ENCODE measurements at regions not wholly inside any gene's neighbourhood (a gene's known extent, or its start where the extent isn't known, plus 50 kb on each side); places are given as distances from the start of the nearest gene placed in this dataset.

GRCh38 chrX:66756717-66757116, 117.8 kb upstream of the EDA2R start:
- ChIA-PET CTCF (no interaction called here), POLR2A (no interaction called here)
- no peak overlapping the region for H2AFZ ChIP-seq (ENCODE audit: low read depth, low read length)
- H3K4me3 ChIP-seq (replicated peaks in 1 of 3; ENCODE audit: insufficient read depth in 1 of 3, low read depth in 1 of 3, low read length in 3 of 3), result no peak overlapping the region
- no peak overlapping the region for H3K4me2 ChIP-seq (ENCODE audit: insufficient read depth, low read length)
- FAIRE-seq (no peak), DNase-seq (ENCODE audit: low read depth, low spot score) (no peak)
- no peaks in the 10 kb centered on the region for H3K27me3 ChIP-seq (ENCODE audit: control insufficient read depth in 2 of 2, insufficient read depth in 2 of 2, low read length in 2 of 2)
- H3K9ac ChIP-seq (replicated peaks; ENCODE audit: extremely low read depth, insufficient read depth, low read length), result no peak overlapping the region
- H3K79me2 ChIP-seq (ENCODE audit: control insufficient read depth, insufficient read depth, low read length), result no peaks in the 10 kb centered on the region
- H3K4me1 ChIP-seq (ENCODE audit: control insufficient read depth, extremely low read depth, insufficient read depth, low read length), result no peaks in the 10 kb centered on the region
- intact Hi-C loops (cut with micrococcal nuclease) (no loop called here), dilution Hi-C loops (cut with MboI; ENCODE audit: extremely low pct_ligation_motif_present, low sequenced_read_pairs) (no loop called here)
- no peak overlapping the region for H3K27ac ChIP-seq (ENCODE audit: insufficient read depth, low read depth, low read length)
- H3K9me3 ChIP-seq (replicated peaks; ENCODE audit: control insufficient read depth, insufficient read depth, low read length), result no peaks in the 10 kb centered on the region
- no peaks in the 10 kb centered on the region for H3K9me1 ChIP-seq (replicated peaks; ENCODE audit: control insufficient read depth, extremely low read depth, insufficient read depth, low read length)
- H3K36me3 ChIP-seq (ENCODE audit: control insufficient read depth in 2 of 2, extremely low read depth in 1 of 2, insufficient read depth in 2 of 2, low read length in 2 of 2), result no peaks in the 10 kb centered on the region
- no TSS peak for BruUV-seq (replicated peaks)
- no peaks in the 10 kb centered on the region for H4K20me1 ChIP-seq (replicated peaks; ENCODE audit: control insufficient read depth, extremely low read depth, insufficient read depth, low read length)
- TF ChIP-seq MAX (IDR thresholded peaks at IDR 0.05; ENCODE audit: insufficient read depth, insufficient read length) (no peak), GATA2 (IDR thresholded peaks at IDR 0.05; ENCODE audit: insufficient read depth, insufficient read length, low read depth, low read length) (no peak), CTCF (IDR thresholded peaks at IDR 0.05; ENCODE audit: extremely low read depth in 1 of 2, insufficient read depth in 1 of 2, low read depth in 1 of 2, low read length in 2 of 2) (no peak), POLR2AphosphoS5 (IDR thresholded peaks at IDR 0.05; ENCODE audit: insufficient read depth, low read depth, low read length) (no peak), EZH2 (IDR thresholded peaks at IDR 0.05; ENCODE audit: borderline replicate concordance, low read depth, low read length, severe bottlenecking) (no peak), FOS (IDR thresholded peaks at IDR 0.05; ENCODE audit: borderline replicate concordance, insufficient read depth, low read length) (no peak), POLR2A (IDR thresholded peaks at IDR 0.05; ENCODE audit: low read depth, low read length) (no peak), MYC (IDR thresholded peaks at IDR 0.05; ENCODE audit: low read depth, low read length) (no peak), JUN (IDR thresholded peaks at IDR 0.05; ENCODE audit: borderline replicate concordance, insufficient read depth, insufficient read length, low read depth) (no peak)
